NCI-H2081 treated with DMSO at 0.1 percent for 48 hours (cell line): ENCODE measurements at regions not wholly inside any gene's neighbourhood (a gene's known extent, or its start where the extent isn't known, plus 50 kb on each side); places are given as distances from the start of the nearest gene placed in this dataset.
A peak's percentile ranks its signal among the peaks of the same experiment; 100 is the strongest.

Experiments
- DNase-seq: peaks from one replicate; lab custom pipeline; 2025; lab: John Stamatoyannopoulos, UW

DNA sequence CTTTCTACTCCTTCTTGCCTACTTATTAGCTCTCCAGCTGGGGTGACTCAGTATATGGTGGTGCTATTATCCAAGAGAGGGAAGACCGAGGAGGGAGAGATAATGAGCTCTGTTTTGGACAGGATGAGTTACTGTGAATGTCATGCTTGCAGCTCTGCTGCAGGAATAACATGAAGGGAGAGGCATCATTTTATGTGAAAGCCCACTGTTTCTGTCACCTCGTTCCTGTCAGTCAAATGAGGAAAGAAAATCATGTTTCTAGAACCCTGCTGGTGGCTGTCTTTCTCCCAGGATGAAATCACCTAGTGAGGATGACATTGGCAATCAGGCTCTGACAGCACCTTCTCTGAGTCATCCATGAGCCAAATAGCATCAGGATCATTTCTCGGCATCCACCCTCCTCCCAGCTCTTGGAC is 1291.6 kb upstream of the AUTS2 start:
- DNase-seq, result no peak

DNA sequence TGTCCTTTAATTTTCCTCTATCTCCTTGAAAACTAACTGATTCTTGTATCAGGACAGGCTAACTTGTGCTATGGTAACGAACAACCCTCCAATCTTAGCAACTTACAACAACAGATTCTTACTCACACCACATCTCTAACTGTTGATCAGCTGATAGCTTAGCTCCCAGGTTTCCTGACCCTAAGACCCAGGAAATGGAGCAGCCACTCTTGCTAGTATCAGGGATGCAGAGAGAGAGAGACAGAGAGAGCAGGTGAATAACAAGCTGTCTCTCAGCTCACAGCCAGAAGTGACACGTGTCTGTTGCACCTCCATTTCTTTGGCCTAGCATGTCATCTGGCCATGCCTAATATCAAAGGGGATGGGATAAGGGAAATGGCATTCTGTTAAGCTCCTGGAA is 1289.0 kb upstream of the AUTS2 start:
- DNase-seq, result no peak

DNA sequence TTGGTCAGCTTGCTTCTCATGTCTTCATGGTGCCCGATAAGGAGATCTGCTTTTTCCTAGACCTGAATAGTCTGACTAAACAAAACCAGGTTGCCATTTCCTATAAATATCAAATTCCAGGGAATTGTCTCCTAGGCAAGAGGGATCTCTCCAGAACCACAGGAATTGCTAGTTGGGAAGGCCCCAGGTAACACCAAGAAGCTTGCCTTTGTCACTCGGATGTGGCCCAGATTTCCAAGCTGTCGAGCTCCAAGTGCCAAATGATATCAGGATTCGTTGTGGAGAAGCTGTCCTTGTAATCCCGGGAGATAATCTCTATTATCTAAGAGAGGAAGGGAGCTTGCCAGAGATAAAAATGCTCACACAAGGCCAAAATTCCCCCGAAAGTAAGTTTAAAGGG is 1288.5 kb upstream of the AUTS2 start:
- no peak for DNase-seq

DNA sequence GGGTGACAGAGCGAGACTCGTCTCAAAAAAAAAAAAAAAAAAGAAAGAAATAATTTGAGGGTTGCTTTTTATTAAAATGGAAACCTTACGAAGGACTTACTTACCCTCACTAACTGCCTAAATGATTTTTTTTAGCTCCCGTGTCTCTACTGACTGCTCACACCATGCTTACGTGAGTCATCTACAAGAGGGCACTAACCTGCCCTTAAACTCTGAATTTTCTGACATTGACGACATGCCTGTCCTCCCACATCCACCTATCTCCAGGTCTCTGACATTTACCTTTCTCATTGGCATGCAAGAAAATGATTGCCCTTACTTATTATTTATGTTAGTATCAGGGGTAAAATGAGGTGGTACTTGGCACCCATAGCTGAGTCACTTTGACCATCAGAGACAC is 1286.3 kb upstream of the AUTS2 start:
- DNase-seq, result no peak

DNA sequence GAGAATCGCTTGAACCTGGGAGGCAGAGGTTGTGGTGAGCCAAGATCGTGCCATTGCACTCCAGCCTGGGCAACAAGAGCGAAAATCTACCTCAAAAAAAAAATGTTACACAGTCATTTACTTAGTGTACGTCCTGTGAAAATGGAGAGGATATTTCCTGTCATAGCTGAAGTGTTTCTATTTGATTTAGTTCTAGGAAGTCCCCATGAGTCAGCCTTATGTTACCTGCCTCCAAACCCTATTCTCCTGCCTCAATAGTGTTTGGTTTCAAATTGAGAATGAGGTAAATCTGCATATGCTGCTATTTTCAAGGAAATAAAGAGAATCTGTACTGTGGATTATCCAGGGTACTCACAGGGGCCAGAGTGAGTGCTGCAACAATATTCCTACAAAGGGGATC is 1284.5 kb upstream of the AUTS2 start:
- no peak for DNase-seq

DNA sequence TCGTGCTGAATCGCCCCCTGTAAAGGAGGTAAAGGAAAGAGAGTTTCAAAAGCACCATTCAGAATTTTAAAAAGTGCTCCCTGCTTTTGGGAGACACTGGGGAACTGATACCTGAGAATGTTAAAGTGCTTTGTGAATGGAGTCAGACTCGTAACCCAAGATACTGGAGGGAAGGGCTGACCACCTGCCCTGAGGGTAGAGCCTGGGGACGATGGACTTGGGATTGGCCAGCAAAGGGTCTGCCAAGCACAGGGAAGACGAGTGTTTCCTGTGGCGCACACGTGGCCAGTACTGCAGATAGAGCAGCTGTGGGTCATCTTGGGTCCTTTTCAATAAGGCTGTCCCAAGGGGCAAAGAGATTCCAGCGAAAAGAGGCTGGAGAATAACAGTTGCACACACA is 1284.1 kb upstream of the AUTS2 start:
- no peak for DNase-seq

DNA sequence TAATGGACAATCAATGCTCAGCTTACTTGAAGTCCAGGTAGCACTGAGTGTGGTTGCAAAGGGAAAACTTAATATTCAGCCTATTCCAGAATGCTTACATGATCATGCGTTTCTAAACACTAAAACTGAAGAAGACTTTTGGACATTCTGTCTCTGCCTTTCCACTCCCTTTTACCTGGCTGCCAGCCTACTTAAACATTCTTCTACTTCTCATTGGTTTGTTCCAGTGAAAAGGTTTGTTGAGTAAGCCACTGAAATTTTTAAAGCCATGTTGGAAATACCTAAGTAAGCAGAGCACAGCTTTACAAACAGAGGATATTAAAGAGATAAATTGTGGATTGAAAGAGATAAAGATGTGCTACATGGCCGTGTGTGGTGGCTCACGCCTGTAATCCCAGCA is 1280.8 kb upstream of the AUTS2 start:
- no peak for DNase-seq

DNA sequence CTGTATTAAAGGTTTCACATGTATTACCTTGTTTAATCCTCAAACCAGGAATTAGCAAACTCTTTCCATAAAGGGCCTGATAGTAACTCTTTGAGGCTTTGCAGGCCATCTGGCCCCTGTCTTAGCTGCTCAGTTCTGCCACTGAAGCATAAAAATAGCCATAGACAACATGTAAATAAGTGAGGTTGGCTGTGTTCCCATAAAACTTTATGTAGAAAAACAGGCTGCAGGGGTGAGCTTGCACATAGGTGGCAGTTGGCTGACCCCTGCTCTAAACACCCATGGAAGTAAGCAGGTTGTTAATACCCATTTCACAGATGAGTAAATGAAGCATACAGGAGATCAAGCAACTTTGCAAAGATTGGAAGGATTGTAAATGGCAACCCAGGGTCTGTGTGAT is 1279.2 kb upstream of the AUTS2 start:
- no peak for DNase-seq

DNA sequence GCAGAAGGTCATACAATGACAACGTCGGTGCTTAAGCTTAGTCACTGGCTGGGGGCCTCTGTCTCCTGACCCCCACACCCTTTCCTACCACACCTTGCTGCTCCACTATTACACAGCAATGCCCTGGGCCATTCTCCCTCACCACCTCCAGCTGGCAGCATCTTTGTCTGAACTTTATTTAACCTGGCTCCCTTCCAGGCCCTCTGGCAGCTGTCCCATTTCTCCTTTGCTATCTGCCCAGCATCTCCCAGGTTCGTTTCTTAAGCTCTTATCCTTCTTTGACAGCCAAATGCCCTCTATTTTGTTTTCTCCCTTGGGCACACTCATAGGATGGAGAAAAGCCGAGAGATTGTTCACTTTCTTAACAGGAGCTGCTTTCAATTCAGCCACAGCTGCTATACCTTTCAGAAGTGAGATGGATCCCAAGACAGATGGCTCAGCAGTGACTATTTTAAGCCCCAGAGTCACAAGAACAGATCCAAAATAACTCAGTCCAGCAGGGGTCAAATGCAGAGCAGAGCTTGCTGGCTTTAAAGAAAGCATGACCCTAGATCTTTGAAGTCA is 1277.1 kb upstream of the AUTS2 start:
- DNase-seq, result peak; percentile 67

DNA sequence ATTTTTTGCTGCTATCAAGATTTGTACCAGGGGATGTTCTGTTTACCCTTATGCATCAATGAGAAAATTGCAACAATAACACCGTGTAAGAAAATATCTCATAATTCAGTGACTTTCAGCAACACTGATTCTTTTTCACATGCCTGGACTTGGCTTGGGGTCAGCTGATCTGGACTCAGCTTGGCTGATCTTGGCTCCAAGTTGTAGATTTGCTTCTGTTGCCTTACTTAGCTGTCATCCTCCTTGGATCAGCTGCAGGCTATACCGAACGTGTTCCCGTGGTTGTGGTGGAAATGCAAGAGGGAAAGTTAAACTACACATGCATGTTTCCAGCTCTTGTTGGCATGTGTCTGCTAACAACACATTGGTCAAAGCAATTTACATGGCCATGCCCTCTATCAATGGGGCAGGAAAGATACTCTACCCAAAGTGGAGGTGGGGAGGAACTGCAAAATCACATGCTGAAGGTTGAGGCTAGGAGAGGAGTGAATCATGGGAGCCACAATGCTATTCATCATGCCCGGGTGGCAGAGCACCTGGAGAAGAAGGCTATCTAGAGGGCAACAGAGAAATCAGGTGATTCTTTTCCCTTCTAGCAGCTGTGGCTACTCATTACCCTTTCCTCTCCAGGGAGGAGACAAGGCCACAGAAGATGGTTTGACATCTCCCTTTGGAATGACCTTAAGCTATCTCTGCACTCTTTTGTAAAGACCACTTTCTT is 1276.3 kb upstream of the AUTS2 start:
- no peak for DNase-seq

DNA sequence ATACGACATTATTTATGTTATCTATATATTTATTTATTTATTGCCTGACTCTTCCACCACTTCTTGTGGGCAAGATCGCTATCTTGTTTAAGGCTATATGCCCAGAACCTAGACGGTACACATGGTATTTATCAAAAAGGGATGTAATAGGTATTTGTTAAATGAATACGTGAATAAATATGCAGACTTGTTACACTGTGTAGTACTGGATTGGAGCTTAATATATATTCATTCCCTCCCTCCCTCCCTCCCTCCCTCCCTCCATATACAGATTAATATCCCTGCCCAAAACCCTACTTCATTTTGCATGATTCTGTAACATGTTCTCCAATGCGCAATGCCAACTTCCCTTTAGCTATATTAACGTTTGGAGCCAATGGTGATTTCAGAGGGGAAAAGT is 1273.7 kb upstream of the AUTS2 start:
- DNase-seq, result no peak

DNA sequence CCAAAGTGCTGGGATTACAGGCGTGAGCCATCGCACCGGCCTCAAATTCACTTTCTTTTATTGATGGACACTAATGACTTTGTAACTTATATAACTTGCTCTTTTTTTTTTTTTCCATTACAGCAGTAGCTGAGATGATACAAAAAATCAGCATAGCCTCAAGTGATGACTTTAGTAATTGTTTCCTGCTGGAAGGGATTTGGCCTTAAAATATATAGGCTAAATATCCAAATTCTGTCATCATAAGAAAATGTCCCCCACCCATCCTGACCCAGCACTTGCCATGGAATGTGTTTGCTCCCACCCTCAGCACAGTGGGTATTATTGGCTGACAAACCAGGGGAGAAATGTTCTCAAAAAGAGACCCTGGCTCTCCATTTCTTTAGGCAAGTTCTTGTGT is 1264.1 kb upstream of the AUTS2 start:
- no peak for DNase-seq

DNA sequence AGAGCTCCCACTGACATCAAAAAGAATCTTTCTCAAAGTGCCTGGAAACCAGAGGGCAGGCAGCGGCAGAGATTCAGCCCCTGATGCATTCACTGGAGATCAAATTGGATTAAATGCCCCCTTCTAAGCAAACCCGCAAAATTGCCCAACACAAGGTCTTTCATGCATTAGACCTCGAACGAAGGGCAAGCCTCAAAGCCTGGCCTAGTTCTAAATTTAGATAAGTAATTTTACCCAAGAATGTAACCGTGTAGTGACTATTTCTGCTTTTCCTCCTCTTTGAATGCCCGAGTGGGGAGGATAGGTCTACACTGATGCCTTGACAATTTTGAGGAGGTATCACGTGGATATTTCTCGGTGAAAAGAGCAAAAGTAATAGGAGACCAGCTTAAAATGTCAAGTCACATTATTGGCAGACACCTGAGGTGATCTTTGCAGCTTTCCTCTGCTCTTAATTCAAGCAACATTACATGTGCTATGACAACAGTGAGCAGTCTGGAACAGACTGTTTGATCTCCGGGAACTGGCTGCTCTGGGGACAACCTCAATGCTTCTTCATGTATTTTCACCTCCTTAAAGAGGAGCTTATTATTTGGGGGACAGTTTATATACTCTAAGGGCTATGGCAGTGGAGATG is 1263.5 kb upstream of the AUTS2 start:
- no peak for DNase-seq

DNA sequence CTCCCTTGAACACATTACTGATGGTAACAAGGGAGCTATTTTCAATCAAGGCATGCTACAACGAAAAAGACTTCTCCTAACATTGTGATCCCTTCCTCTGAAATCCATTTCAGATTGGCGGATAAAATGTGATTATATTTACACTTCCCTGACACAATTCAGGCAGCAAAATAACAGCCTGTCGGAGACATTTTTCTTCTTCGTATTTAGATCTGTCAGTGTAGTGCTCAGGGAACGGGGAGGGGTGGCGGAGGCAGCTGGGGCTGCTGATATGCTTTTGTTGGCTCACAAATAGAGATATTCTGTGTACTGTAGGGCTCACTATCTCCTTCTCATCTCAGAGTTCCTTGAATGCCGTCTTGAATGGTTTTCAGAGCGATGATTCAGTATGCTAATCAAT is 1261.7 kb upstream of the AUTS2 start:
- no peak for DNase-seq

DNA sequence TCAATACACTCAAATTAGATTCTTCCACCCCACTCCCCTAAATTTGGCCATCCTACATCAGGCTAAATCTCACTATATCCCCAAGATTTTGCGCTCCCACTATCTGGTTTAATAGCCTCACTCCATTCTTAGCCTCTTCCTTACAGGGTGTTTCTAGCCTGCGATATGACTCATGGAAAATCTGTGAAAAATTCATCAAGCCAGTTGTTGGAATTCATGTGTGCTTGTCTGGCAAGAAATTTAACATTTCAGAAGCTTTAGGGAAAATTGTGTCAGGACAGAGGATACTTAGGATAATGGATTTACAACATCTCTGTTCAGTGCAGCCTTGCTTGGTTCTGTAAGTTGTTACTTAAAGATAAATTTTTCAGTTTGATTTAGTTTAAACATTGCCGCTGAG is 1249.9 kb upstream of the AUTS2 start:
- DNase-seq, result no peak

DNA sequence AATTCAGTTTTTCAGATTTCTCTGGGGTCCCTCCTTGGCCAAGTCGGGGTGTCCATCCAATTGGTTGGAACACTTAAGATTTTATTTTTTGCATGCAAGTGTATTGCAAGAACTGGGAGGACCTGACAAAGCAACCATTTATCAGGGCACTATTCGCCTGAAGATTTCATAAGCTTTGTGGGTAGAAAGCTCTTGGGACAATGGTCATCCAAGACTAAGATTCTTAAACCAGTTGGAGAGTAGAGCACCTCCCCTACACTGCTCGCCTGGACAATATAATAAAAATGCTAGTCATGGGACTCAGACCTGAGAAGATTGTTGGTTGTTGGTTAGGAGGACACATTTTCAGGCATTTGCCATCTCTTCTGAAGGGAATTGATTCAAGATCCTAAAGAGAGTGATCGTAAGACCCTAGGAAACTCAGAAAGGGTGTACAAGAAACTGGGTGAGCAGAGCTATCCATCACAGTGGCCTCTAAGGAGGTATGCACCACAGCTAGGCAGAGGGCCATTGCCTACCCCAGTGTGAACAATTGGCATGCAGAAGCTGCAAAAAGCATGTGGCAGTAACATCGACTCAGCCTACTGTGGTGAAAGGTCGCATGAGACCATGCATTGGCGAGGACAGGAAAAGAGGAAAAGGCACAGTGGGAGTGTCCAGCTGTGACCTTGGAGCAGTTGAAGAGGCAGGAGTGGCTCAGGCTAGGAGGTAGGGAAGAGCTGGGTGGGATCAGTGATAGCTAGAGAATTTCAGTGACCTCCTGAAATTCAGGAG is 1235.3 kb upstream of the AUTS2 start:
- no peak for DNase-seq

DNA sequence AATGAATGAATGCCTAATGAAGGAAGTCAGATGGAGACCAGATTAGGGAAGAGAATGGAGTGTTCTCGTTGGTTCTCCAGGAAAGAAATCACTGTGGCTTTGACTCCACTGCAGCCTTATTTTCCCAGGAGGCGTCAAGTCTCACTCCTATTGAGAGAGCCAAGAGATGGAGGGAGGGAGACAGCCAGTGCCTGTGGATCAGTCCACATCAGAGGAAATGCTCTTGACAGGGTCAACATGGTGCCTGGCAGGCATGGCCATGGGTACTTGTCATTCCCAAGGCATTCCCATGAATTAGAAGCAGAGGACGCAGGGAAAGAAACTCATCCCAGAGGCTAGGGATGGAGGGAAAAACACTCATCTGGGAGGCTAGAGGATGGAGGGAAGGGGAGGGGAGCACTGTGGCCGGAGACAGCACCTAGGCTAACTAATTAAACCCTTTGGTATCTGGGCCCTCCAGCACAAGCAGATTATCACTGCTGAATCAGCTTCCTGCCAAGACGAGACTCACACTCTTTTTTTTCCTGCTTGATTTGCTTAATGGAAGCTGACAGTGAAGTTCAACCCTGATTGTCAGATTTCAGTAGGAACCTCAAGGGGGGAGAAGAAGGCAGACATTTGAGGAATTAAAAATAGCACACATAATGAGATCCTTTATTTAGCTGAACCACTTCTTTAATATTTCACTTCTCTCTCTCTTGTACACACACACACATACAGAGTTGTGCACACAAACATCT is 1233.2 kb upstream of the AUTS2 start:
- DNase-seq, result no peak

DNA sequence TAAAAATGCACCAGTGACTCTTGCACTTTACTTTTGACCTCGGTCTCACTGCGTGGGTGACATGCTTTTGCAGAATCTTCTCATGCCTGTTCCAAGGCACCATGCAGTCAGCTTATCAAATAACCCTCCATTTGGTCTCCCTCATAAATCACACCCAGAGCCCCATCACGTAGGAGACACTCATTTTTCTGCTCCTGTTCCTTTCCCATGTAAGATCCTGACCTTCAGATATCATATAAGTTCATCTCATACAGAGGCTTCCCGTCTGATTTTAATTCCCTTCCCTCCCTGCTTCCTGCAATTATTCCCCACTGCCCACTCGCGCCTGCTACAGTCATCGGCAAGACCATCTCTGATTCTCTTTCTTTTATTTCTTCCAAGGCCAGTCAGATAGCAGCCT is 1226.3 kb upstream of the AUTS2 start:
- DNase-seq, result no peak

DNA sequence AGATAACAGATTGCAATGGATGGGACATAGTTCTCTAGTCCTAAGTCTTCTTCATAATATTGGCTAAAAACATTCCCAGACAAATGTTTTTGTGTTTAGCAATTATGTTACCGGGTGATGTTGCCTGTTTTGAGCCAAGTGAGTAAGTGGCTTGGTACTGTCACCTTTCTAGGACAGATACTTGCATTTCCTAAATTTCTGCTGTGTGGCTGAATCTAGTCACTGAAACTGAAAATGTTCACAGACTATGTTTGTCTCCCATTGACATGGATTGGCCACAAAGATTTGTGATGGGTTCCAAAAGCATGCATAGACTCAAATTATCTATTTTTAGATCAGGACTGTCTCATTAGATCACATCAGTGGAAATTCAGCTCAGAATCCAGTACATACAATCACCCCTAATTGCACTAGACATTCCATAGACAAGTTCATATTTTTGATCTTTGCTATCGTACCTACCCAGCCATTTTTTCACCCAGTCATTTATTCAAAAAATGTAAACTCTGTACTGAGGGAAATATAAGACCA is 1222.1 kb upstream of the AUTS2 start:
- DNase-seq, result no peak

DNA sequence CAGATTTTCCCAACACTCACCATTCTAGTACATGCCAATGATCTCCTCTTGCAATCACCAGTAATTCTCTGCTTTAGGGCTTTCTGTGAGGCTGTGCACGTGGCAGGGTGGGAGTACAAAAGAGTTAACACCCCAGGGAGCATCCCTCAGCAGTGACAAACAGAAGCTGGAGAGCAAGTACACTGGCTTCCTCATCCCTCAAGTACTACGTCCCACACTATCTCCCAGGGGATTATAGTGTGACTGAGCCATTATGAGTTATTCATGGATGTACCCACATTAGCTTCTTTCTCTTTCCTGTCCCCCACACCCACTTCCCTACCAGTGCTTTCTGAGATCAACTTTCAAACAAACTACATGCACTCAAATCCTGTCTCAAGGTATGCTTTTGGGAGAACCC is 1216.5 kb upstream of the AUTS2 start:
- DNase-seq, result no peak

DNA sequence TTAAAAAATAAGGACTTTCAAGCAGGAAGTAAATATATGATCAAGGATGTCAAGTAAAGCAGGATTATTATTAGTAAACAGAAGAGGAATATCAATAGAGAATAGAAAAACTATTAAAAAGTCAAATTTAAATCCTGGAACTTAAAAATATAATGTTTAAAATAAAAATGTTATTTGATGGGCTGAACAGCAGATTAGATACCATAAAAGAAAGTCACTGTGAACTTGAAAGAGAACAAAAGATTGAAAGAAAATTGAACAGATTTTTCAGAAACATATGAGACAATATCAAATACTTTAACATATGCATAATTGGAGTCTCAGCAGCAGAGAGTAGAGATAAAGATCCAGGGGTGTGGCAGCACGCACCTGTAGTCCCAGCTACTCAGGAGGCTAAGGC is 1213.7 kb upstream of the AUTS2 start:
- DNase-seq, result no peak

DNA sequence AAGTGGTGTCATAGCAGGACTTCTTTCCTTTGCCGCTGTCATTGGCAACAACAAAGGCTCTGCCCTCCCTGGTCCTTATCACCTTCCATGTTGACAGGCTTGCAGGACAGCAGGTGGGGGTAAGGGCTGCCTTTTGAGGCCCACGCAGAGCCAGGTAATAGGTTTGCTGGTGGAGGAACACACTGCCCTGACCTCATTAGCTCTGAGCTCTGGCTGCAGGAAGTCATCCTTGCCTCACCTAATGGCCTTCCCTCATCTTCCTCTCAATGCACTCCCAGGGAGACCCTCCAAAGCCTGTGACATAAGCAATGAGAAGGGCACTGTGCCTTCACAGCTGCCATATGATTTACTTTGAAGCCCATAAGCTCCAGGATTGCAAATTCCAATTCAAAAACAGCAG is 1205.2 kb upstream of the AUTS2 start:
- DNase-seq, result no peak
